ENCODE measurements at regions not wholly inside any gene's neighbourhood (a gene's known extent, or its start where the extent isn't known, plus 50 kb on each side); places are given as distances from the start of the nearest gene placed in this dataset.
A peak's percentile ranks its signal among the peaks of the same experiment; 100 is the strongest.

DNA sequence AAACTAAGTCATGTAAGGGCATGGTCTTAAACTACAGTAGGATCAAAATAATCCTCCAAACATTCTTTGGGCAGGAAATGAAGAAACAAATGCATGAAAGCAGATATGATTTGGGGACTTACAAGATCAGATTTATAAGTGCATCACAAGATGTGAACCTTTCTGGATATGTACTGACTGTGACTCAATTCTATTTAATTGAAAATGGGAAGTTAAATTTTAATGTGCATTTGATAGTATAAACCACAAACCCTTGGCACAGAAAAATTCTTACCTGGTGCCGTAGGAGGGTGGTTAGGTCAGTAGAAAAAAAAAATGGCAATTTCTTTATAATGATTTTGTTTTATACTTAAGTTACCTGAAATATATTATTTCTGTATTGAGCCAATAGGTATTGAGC is 262.5 kb upstream of the TGFBR2 start:
- Histone ChIP-seq H3K4me1 (ENCODE audit: control insufficient read depth, extremely low read depth, insufficient read depth, low read length) (peaks cover 18% of the 10 kb centered on the region), H3K4me2 (ENCODE audit: extremely low read depth, insufficient read depth, low read length) (no peak overlapping the region)

DNA sequence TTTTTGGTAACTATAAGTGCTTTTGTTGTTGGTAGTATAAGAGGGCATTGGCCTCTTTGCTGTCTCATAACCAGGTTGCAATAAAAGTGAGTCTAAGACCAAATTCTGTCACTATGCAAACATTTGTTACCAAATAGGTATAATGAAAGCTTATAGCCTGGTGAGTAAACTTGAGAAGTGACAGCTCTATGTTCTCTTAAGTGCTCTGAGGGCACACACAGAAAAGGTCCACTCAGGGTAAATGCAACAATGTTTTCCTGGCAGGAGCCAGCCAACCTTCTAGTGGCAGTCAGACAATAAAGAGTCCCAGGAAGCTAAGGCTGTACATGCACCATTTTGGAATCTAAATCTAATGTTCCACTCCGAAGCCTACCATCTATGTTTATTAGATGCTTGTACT is 262.1 kb upstream of the TGFBR2 start:
- peaks cover 18% of the 10 kb centered on the region for H3K4me1 ChIP-seq (ENCODE audit: control insufficient read depth, extremely low read depth, insufficient read depth, low read length)
- H2AFZ ChIP-seq (ENCODE audit: low read length), result no peak overlapping the region
- H4K20me1 ChIP-seq (ENCODE audit: control insufficient read depth, extremely low read depth, insufficient read depth, low read length), result no peaks in the 10 kb centered on the region
- H3K9ac ChIP-seq (ENCODE audit: insufficient read depth, low read length), result no peak overlapping the region
- no peaks in the 10 kb centered on the region for H3K27me3 ChIP-seq (ENCODE audit: control insufficient read depth, insufficient read depth, low read length)
- no peaks in the 10 kb centered on the region for H3K9me3 ChIP-seq (ENCODE audit: control insufficient read depth, insufficient read depth, low read depth, low read length)
- H3K4me3 ChIP-seq (replicated peaks in 1 of 4; ENCODE audit: control extremely low read depth in 1 of 4, insufficient read depth in 1 of 4, low read depth in 3 of 4, low read length in 4 of 4), result no peak overlapping the region
- H3K36me3 ChIP-seq (ENCODE audit: control insufficient read depth, insufficient read depth, low read length), result no peaks in the 10 kb centered on the region
- H3K4me2 ChIP-seq (ENCODE audit: extremely low read depth, insufficient read depth, low read length), result no peak overlapping the region
- no peak overlapping the region for H3K27ac ChIP-seq (ENCODE audit: insufficient read depth, low read length)
- no peak for DNase-seq (ENCODE audit: low read depth in 2 of 2)
- no peaks in the 10 kb centered on the region for H3K79me2 ChIP-seq (ENCODE audit: control insufficient read depth, insufficient read depth, low read length)
- TF ChIP-seq, protein P1, sequence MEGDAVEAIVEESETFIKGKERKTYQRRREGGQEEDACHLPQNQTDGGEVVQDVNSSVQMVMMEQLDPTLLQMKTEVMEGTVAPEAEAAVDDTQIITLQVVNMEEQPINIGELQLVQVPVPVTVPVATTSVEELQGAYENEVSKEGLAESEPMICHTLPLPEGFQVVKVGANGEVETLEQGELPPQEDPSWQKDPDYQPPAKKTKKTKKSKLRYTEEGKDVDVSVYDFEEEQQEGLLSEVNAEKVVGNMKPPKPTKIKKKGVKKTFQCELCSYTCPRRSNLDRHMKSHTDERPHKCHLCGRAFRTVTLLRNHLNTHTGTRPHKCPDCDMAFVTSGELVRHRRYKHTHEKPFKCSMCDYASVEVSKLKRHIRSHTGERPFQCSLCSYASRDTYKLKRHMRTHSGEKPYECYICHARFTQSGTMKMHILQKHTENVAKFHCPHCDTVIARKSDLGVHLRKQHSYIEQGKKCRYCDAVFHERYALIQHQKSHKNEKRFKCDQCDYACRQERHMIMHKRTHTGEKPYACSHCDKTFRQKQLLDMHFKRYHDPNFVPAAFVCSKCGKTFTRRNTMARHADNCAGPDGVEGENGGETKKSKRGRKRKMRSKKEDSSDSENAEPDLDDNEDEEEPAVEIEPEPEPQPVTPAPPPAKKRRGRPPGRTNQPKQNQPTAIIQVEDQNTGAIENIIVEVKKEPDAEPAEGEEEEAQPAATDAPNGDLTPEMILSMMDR (conservative IDR thresholded peaks at IDR 0.05 in 1 of 2, IDR thresholded peaks at IDR 0.05 in 1 of 2; ENCODE audit: low read depth in 1 of 2, low read length in 2 of 2), result no peak
- TF ChIP-seq EZH2 (IDR thresholded peaks at IDR 0.05; ENCODE audit: low read length, missing control alignments), result no peak

More for the DNA sequence above, 262.5 kb upstream of the TGFBR2 start:
- H3K9ac ChIP-seq (ENCODE audit: insufficient read depth, low read length), result no peak overlapping the region
- H3K27ac ChIP-seq (ENCODE audit: insufficient read depth, low read length), result no peak overlapping the region
- H2AFZ ChIP-seq (ENCODE audit: low read length), result no peak overlapping the region
- no peaks in the 10 kb centered on the region for H4K20me1 ChIP-seq (ENCODE audit: control insufficient read depth, extremely low read depth, insufficient read depth, low read length)
- no peaks in the 10 kb centered on the region for H3K36me3 ChIP-seq (ENCODE audit: control insufficient read depth, insufficient read depth, low read length)
- no peaks in the 10 kb centered on the region for H3K9me3 ChIP-seq (ENCODE audit: control insufficient read depth, insufficient read depth, low read depth, low read length)
- DNase-seq (ENCODE audit: low read depth in 2 of 2), result no peak
- H3K79me2 ChIP-seq (ENCODE audit: control insufficient read depth, insufficient read depth, low read length), result no peaks in the 10 kb centered on the region
- H3K4me3 ChIP-seq (replicated peaks in 1 of 4; ENCODE audit: control extremely low read depth in 1 of 4, insufficient read depth in 1 of 4, low read depth in 3 of 4, low read length in 4 of 4), result no peak overlapping the region
- H3K27me3 ChIP-seq (ENCODE audit: control insufficient read depth, insufficient read depth, low read length), result no peaks in the 10 kb centered on the region
- TF ChIP-seq EZH2 (IDR thresholded peaks at IDR 0.05; ENCODE audit: low read length, missing control alignments), result no peak
- TF ChIP-seq, protein P1 (conservative IDR thresholded peaks at IDR 0.05 in 1 of 2, IDR thresholded peaks at IDR 0.05 in 1 of 2; ENCODE audit: low read depth in 1 of 2, low read length in 2 of 2), result no peak

DNA sequence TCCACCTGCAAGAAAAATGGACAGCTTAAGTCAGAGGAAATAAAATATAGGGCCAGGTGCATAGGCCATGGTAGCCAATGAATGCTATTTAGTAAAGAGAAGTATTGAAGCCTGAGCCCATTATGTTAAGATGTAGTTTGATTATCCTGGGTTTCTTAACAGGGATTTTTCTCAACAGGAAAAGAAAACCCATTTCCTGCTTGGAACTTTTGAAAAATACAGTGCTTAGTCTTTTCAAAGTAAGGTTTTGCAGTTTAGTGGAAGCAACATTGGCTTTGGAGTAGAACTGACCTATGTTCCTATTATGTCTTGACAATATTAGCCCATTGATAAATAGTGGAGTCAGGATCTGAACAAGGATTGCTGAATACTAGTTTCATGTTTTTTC is 259.5 kb upstream of the TGFBR2 start:
- H3K36me3 ChIP-seq (ENCODE audit: control insufficient read depth, insufficient read depth, low read length), result no peaks in the 10 kb centered on the region
- no peaks in the 10 kb centered on the region for H3K79me2 ChIP-seq (ENCODE audit: control insufficient read depth, insufficient read depth, low read length)
- no peak overlapping the region for H3K4me3 ChIP-seq (replicated peaks in 1 of 4; ENCODE audit: control extremely low read depth in 1 of 4, insufficient read depth in 1 of 4, low read depth in 3 of 4, low read length in 4 of 4)
- no peak for DNase-seq (ENCODE audit: low read depth in 2 of 2)
- no peak overlapping the region for H3K9ac ChIP-seq (ENCODE audit: insufficient read depth, low read length)
- peaks cover 14% of the 10 kb centered on the region for H3K4me1 ChIP-seq (ENCODE audit: control insufficient read depth, extremely low read depth, insufficient read depth, low read length)
- no peak overlapping the region for H3K4me2 ChIP-seq (ENCODE audit: extremely low read depth, insufficient read depth, low read length)
- H4K20me1 ChIP-seq (ENCODE audit: control insufficient read depth, extremely low read depth, insufficient read depth, low read length), result no peaks in the 10 kb centered on the region
- H3K9me3 ChIP-seq (ENCODE audit: control insufficient read depth, insufficient read depth, low read depth, low read length), result no peaks in the 10 kb centered on the region
- no peaks in the 10 kb centered on the region for H3K27me3 ChIP-seq (ENCODE audit: control insufficient read depth, insufficient read depth, low read length)
- TF ChIP-seq EZH2 (IDR thresholded peaks at IDR 0.05; ENCODE audit: low read length, missing control alignments), result no peak
- TF ChIP-seq, protein P1 (conservative IDR thresholded peaks at IDR 0.05 in 1 of 2, IDR thresholded peaks at IDR 0.05 in 1 of 2; ENCODE audit: low read depth in 1 of 2, low read length in 2 of 2), result no peak
- H2AFZ ChIP-seq (ENCODE audit: low read length), result no peak overlapping the region
- peak overlapping the region; percentile 52 for H3K27ac ChIP-seq (ENCODE audit: insufficient read depth, low read length)

Data from fibroblast of lung (primary cell).